ENCODE measurements at regions not wholly inside any gene's neighbourhood (a gene's known extent, or its start where the extent isn't known, plus 50 kb on each side); places are given as distances from the start of the nearest gene placed in this dataset.

DNA sequence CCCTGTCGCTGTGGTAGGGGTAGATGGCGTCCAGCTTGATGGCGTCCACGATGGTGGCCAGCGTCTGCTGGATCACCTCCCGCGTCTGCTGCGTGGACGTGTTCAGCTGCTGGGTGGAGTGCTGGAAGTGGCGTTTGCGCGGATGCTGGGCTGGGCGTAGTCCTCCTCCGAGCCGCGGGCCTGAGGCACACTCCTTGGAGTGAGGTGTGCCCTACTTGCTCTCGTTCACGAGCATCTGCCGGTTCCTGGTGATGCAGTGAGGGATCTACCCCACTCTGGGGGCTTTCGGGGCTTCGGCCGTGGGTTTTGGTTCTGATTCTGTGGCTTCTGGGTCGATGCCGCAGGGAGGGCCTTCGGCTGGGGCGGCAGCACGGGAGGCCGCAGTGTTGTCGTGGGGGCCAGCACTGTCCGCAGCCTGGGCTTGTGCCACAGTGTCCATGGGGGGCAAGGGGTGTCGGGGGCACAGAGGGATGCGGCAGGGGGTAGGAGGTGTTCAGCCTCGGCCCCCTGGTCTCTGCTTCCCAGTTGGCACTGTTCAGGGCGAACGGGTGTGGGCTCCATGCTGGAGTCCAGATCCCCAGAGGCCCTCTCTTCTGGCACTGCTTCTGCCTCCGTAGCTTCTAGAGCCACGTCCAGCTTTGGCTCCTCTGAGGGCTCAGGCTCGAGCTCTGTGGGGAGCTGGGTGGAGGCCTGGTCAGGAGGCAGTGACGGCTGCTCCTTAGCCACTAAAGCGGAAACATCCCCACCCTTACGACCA, 890.6 kb upstream of the LRRTM1 start:
- TF ChIP-seq CTCF (conservative IDR thresholded peaks at IDR 0.05 in 1 of 2, IDR thresholded peaks at IDR 0.05 in 1 of 2; ENCODE audit: low read depth in 1 of 2, low read length in 2 of 2) (no peak), EZH2 (IDR thresholded peaks at IDR 0.05; ENCODE audit: low read length, missing control alignments) (no peak)

Measured in fibroblast of lung (primary cell).